GM12865 (cell line): ENCODE measurements at regions not wholly inside any gene's neighbourhood (a gene's known extent, or its start where the extent isn't known, plus 50 kb on each side); places are given as distances from the start of the nearest gene placed in this dataset.

Experiments
- DNase-seq: peaks from one replicate; pipeline ENCODE4 v3.0.0; 2010; ENCODE audit warnings: low read depth
- H3K4me3 ChIP-seq: 2 replicates; pipeline ENCODE4 v1.5.1; 2011; ENCODE audit warnings: mild to moderate bottlenecking, low read depth, low read length, control low read depth
- CTCF ChIP-seq: IDR thresholded peaks from 2 replicates; pipeline ENCODE4 v1.5.1; 2011; ENCODE audit warnings: low read length, control low read depth, low read depth, inconsistent platforms; ENCODE audit not compliant: insufficient read depth; ENCODE audit errors: missing control alignments

- no peak for TF ChIP-seq CTCF
- DNase-seq = peak; percentile 67
- H3K4me3 ChIP-seq = no peak overlapping the region
Observed at GRCh38 chr22:19622061-19622441, 92.3 kb upstream of the SEPTIN5 start.

- no peak for DNase-seq
- TF ChIP-seq CTCF = no peak
- H3K4me3 ChIP-seq = no peak overlapping the region
Observed at GRCh38 chr22:19625331-19626041, 88.8 kb upstream of the SEPTIN5 start.

- no peak for TF ChIP-seq CTCF
- DNase-seq = no peak
Observed at GRCh38 chr22:19626042-19626587, 88.2 kb upstream of the SEPTIN5 start.

GRCh38 chr22:19626666-19627065, 87.6 kb upstream of the SEPTIN5 start:
- TF ChIP-seq CTCF = no peak
- no peak for DNase-seq
- H3K4me3 ChIP-seq = no peak overlapping the region

More at GRCh38 chr22:19626042-19626587, 88.2 kb upstream of the SEPTIN5 start:
- H3K4me3 ChIP-seq = no peak overlapping the region

GRCh38 chr22:19628038-19628776, 86.1 kb upstream of the SEPTIN5 start:
- TF ChIP-seq CTCF = no peak
- no peak overlapping the region for H3K4me3 ChIP-seq
- DNase-seq = no peak

GRCh38 chr22:19629331-19629719, 85.0 kb upstream of the SEPTIN5 start:
- TF ChIP-seq CTCF = no peak
- DNase-seq = no peak
- H3K4me3 ChIP-seq = no peak overlapping the region
